Panc1 (cell line): ENCODE measurements at regions not wholly inside any gene's neighbourhood (a gene's known extent, or its start where the extent isn't known, plus 50 kb on each side); places are given as distances from the start of the nearest gene placed in this dataset.

Experiments used
- ATAC-seq: fragments of 200-7000 bp; cut with Tn5 transposase; 2 replicates; pipeline ENCODE4 v1.9.1; 2020; ENCODE audit warnings: mild to moderate bottlenecking, moderate library complexity
- BruUV-seq: library from RNA; stranded (reverse); fragments of 400-500 nt; replicated peaks from 2 replicates; lab custom pipeline; 2021; lab: Mats Ljungman, UMichigan
- CTCF ChIA-PET: fragments of 300-600 bp; sonication (Branson Sonifier 250); formaldehyde crosslinking; loops from one replicate; lab custom pipeline; 2022; ENCODE audit warnings: antibody characterized with exemption; lab: Charles Lee
- POLR2A ChIA-PET: fragments of 300-600 bp; sonication (Branson Sonifier 250); formaldehyde crosslinking; loops from one replicate; lab custom pipeline; 2022; ENCODE audit warnings: antibody characterized with exemption; lab: Charles Lee
- DNase-seq: peaks from one replicate; pipeline ENCODE4 v3.0.0-alpha.2; 2010; ENCODE audit warnings: low read depth, low spot score
- H3K27ac ChIP-seq: 2 replicates; pipeline ENCODE4 v1.5.1; 2011; ENCODE audit warnings: mild to moderate bottlenecking, low read length, inconsistent platforms
- H3K27me3 ChIP-seq: fragments of 200-500 bp; sonication (Bioruptor generic); 2 replicates; pipeline ENCODE4 v1.6.0; 2014; ENCODE audit warnings: low read length, inconsistent platforms; ENCODE audit not compliant: control insufficient read depth, insufficient read depth
- H3K36me3 ChIP-seq: fragments of 200-500 bp; sonication (Bioruptor generic); 2 replicates; pipeline ENCODE4 v1.5.1; 2014; ENCODE audit warnings: inconsistent platforms, mild to moderate bottlenecking, low read length, moderate library complexity; ENCODE audit not compliant: control insufficient read depth, insufficient read depth
- H3K4me1 ChIP-seq: 2 replicates; pipeline ENCODE4 v1.5.1; 2011; ENCODE audit warnings: inconsistent platforms, mild to moderate bottlenecking, low read length, moderate library complexity; ENCODE audit not compliant: control insufficient read depth, insufficient read depth
- H3K4me3 ChIP-seq, 2 experiments: 2 replicates each; pipeline ENCODE4 v1.5.1; 2011 to 2012; ENCODE audit warnings: low read depth in 2 of 2, low read length in 2 of 2, mild to moderate bottlenecking in 2 of 2, inconsistent platforms in 1 of 2, moderate library complexity in 1 of 2
- H3K9me3 ChIP-seq: fragments of 200-500 bp; sonication (Bioruptor generic); 2 replicates; pipeline ENCODE4 v1.5.1; 2014; ENCODE audit warnings: low read depth, mild to moderate bottlenecking, inconsistent platforms, low read length, moderate library complexity; ENCODE audit not compliant: control insufficient read depth, insufficient read depth
- POLR2AphosphoS5 ChIP-seq: IDR thresholded peaks from 2 replicates; pipeline ENCODE4 v1.6.1; 2012; ENCODE audit warnings: mild to moderate bottlenecking, low read depth, low read length, moderate library complexity
- SIN3A ChIP-seq: IDR thresholded peaks from 2 replicates; pipeline ENCODE4 v1.6.1; 2012; ENCODE audit warnings: low read depth, mild to moderate bottlenecking, low read length, moderate library complexity, borderline replicate concordance; ENCODE audit not compliant: insufficient read depth
- TCF7L2 ChIP-seq: IDR thresholded peaks from 2 replicates; pipeline ENCODE4 v1.6.1; 2011; ENCODE audit warnings: mild to moderate bottlenecking, low read depth, low read length, inconsistent platforms
- in situ Hi-C: cut with HindIII; loops from 2 replicates; pipeline ENCODE4 v1.10.0; 2016; ENCODE audit warnings: low sequenced_read_pairs, low pct_unique_long_range_greater_than_20kb
- intact Hi-C: fragments of 100-400 bp; cut with micrococcal nuclease; formaldehyde crosslinking; loops from one replicate; pipeline ENCODE4 v1.10.0; 2022; ENCODE audit not compliant: unreplicated experiment
- TF ChIP-seq, protein P1 (sequence below), 2 experiments: IDR thresholded peaks; 2 replicates each; pipeline ENCODE4 v1.6.1; 2011 to 2012; ENCODE audit warnings: low read depth in 2 of 2, control low read depth in 1 of 2, low read length in 1 of 2, mild to moderate bottlenecking in 1 of 2, moderate library complexity in 1 of 2; ENCODE audit not compliant: insufficient read depth in 1 of 2
- TF ChIP-seq, protein P2 (sequence below): fragments of 450-650 bp; IDR thresholded peaks from 2 replicates; pipeline ENCODE4 v1.5.1; 2017; ENCODE audit warnings: mild to moderate bottlenecking

DNA sequence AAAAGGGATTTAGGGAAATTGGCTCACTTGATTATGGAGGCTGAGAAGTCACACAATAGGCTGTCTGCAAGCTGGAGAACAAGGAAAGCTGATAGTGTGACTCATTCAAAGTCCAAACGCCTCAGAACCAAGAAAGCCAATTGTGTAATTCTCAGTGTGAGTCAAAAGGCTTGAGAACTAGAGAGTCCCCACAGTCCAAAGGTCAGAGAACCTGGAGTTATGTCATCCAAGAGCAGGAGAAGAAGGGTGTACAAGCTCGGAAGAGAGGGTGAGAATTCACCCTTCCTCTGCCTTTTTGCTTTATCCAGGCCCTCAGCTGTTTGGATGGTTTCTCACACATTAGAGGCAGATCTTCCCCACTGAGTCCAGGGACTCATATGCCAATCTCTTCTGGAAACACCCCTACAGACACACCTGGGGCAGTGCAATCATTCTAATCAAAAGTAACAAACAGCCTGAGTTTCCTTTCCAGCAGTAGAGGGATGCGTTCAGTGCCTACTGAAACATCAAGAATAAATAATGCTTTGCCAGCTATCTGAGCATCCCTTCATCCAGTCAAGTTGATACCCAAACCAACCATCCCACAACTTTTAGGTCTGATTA lies 271.5 kb downstream of the SATB1 start:
- no TSS peak for BruUV-seq
- no peaks in the 10 kb centered on the region for H3K27me3 ChIP-seq
- no peaks in the 10 kb centered on the region for H3K36me3 ChIP-seq
- in situ Hi-C loops (no loop called here), intact Hi-C loops (no loop called here)
- H3K9me3 ChIP-seq = no peaks in the 10 kb centered on the region
- DNase-seq (no peak), ATAC-seq (no peak)
- H3K4me3 ChIP-seq = no peak overlapping the region
- CTCF ChIA-PET = no interaction called here
- no peaks in the 10 kb centered on the region for H3K4me1 ChIP-seq
- POLR2A ChIA-PET = no interaction called here
- H3K27ac ChIP-seq = no peak overlapping the region
- TF ChIP-seq POLR2AphosphoS5 (no peak), SIN3A (no peak), TCF7L2 (no peak)
- TF ChIP-seq, protein P1, sequence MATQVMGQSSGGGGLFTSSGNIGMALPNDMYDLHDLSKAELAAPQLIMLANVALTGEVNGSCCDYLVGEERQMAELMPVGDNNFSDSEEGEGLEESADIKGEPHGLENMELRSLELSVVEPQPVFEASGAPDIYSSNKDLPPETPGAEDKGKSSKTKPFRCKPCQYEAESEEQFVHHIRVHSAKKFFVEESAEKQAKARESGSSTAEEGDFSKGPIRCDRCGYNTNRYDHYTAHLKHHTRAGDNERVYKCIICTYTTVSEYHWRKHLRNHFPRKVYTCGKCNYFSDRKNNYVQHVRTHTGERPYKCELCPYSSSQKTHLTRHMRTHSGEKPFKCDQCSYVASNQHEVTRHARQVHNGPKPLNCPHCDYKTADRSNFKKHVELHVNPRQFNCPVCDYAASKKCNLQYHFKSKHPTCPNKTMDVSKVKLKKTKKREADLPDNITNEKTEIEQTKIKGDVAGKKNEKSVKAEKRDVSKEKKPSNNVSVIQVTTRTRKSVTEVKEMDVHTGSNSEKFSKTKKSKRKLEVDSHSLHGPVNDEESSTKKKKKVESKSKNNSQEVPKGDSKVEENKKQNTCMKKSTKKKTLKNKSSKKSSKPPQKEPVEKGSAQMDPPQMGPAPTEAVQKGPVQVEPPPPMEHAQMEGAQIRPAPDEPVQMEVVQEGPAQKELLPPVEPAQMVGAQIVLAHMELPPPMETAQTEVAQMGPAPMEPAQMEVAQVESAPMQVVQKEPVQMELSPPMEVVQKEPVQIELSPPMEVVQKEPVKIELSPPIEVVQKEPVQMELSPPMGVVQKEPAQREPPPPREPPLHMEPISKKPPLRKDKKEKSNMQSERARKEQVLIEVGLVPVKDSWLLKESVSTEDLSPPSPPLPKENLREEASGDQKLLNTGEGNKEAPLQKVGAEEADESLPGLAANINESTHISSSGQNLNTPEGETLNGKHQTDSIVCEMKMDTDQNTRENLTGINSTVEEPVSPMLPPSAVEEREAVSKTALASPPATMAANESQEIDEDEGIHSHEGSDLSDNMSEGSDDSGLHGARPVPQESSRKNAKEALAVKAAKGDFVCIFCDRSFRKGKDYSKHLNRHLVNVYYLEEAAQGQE (IDR thresholded peaks at IDR 0.05; ENCODE audit: insufficient read depth in 1 of 2, low read depth in 2 of 2, low read length in 1 of 2) = no peak
- TF ChIP-seq, protein P2, sequence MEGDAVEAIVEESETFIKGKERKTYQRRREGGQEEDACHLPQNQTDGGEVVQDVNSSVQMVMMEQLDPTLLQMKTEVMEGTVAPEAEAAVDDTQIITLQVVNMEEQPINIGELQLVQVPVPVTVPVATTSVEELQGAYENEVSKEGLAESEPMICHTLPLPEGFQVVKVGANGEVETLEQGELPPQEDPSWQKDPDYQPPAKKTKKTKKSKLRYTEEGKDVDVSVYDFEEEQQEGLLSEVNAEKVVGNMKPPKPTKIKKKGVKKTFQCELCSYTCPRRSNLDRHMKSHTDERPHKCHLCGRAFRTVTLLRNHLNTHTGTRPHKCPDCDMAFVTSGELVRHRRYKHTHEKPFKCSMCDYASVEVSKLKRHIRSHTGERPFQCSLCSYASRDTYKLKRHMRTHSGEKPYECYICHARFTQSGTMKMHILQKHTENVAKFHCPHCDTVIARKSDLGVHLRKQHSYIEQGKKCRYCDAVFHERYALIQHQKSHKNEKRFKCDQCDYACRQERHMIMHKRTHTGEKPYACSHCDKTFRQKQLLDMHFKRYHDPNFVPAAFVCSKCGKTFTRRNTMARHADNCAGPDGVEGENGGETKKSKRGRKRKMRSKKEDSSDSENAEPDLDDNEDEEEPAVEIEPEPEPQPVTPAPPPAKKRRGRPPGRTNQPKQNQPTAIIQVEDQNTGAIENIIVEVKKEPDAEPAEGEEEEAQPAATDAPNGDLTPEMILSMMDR = no peak

DNA sequence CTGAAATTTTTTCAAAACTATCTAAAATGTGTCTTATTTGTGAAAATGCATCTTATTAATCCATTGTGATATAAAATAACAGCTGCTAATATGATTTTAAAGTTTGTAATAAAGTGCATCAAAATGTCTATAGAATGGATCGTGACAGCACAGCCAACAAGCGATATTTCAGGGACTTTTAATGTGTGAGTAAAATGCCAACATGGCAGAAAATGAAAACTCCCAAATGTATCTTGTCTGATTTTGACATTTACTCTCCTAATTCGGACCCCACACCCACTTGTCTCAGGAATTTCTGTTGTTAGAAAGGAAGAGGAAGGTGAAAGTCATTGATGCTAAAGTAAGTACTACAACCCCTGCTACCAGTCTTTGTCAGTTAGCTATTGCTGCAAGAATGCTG lies 273.9 kb downstream of the SATB1 start:
- no TSS peak for BruUV-seq
- intact Hi-C loops = no loop called here
- in situ Hi-C loops = no loop called here

More for the DNA sequence above, 273.9 kb downstream of the SATB1 start:
- Histone ChIP-seq H3K36me3 (no peaks in the 10 kb centered on the region), H3K4me3 (no peak overlapping the region), H3K4me1 (no peaks in the 10 kb centered on the region), H3K9me3 (no peaks in the 10 kb centered on the region), H3K27ac (no peak overlapping the region), H3K27me3 (no peaks in the 10 kb centered on the region)
- ATAC-seq (no peak), DNase-seq (no peak)
- TF ChIP-seq SIN3A = no peak
- TF ChIP-seq POLR2AphosphoS5 = no peak
- TF ChIP-seq, protein P2 = no peak
- TF ChIP-seq, protein P1 (IDR thresholded peaks at IDR 0.05; ENCODE audit: insufficient read depth in 1 of 2, low read depth in 2 of 2, low read length in 1 of 2) = no peak
- no peak for TF ChIP-seq TCF7L2
- CTCF ChIA-PET = no interaction called here
- POLR2A ChIA-PET = no interaction called here
